Gastrocnemius medialis (tissue), 4 donors: ENCODE measurements at regions not wholly inside any gene's neighbourhood (a gene's known extent, or its start where the extent isn't known, plus 50 kb on each side); places are given as distances from the start of the nearest gene placed in this dataset.

Source experiments
- ATAC-seq, 2 donors: fragments of 150-250 bp; one replicate each; pipeline ENCODE4 v1.9.1; 2016
- DNase-seq, 2 donors: peaks; one replicate each; pipeline ENCODE4 v3.0.0-alpha.2; 2019
- H3K27ac ChIP-seq, 4 donors: fragments of 200-600 bp; sonication (generic); 1 replicate in 1 of 4; 2 replicates in 3 of 4; pipeline ENCODE4 v1.5.1; 2016 to 2018; ENCODE audit warnings: mild to moderate bottlenecking in 2 of 4, moderate library complexity in 1 of 4
- H3K27me3 ChIP-seq, 3 donors: fragments of 200-600 bp; sonication (generic) in 2 of 3; 1 replicate in 1 of 3; 2 replicates in 2 of 3; pipeline versions ENCODE4 v1.5.1 to v1.6.0; 2016 to 2019; ENCODE audit warnings: mild to moderate bottlenecking in 1 of 3, moderate library complexity in 1 of 3
- H3K36me3 ChIP-seq, 2 donors: fragments of 200-600 bp; sonication (generic) in 1 of 2; one replicate each; pipeline ENCODE4 v1.5.1; 2017 to 2018
- H3K4me1 ChIP-seq, 2 donors: fragments of 200-600 bp; sonication (generic) in 1 of 2; one replicate each; pipeline ENCODE4 v1.5.1; 2016 to 2017; ENCODE audit warnings: mild to moderate bottlenecking in 2 of 2
- H3K4me3 ChIP-seq, 4 donors: fragments of 200-600 bp; sonication (generic) in 3 of 4; 1 replicate in 1 of 4; 2 replicates in 3 of 4; pipeline ENCODE4 v1.5.1; 2016 to 2019; ENCODE audit warnings: mild to moderate bottlenecking in 2 of 4
- H3K9me3 ChIP-seq, 3 donors: fragments of 200-600 bp; sonication (generic) in 2 of 3; 1 replicate in 1 of 3; 2 replicates in 2 of 3; pipeline ENCODE4 v1.5.1; 2016 to 2019
- POLR2A ChIP-seq, 2 donors: fragments of 450-650 bp; IDR thresholded peaks; one replicate each; pipeline ENCODE4 v1.6.1; 2017; ENCODE audit warnings: antibody characterized with exemption in 2 of 2, mild to moderate bottlenecking in 2 of 2, moderate library complexity in 2 of 2
- in situ Hi-C, 4 donors: fragments of 200-750 bp; cut with MboI; loops; one replicate each; pipeline versions ENCODE4 v1.15.0 to v1.8.0; 2017; ENCODE audit warnings: low sequenced_read_pairs in 4 of 4
- intact Hi-C: fragments of 100-400 bp; cut with DNase I; formaldehyde crosslinking; loops from one replicate; pipeline ENCODE4 v1.15.1; 2023; ENCODE audit warnings: low total_unique reads
- TF ChIP-seq, protein P1 (sequence below), 5 experiments: fragments of 450-650 bp in 3 of 5; fragments of 200-600 bp in 2 of 5; sonication (generic) in 2 of 5; IDR thresholded peaks in 4 of 5; conservative IDR thresholded peaks in 1 of 5; 1 replicate in 4 of 5; 2 replicates in 1 of 5; pipeline ENCODE4 v1.5.1; 2016 to 2019; ENCODE audit warnings: antibody characterized with exemption in 5 of 5, mild to moderate bottlenecking in 3 of 5, moderate library complexity in 3 of 5

DNA sequence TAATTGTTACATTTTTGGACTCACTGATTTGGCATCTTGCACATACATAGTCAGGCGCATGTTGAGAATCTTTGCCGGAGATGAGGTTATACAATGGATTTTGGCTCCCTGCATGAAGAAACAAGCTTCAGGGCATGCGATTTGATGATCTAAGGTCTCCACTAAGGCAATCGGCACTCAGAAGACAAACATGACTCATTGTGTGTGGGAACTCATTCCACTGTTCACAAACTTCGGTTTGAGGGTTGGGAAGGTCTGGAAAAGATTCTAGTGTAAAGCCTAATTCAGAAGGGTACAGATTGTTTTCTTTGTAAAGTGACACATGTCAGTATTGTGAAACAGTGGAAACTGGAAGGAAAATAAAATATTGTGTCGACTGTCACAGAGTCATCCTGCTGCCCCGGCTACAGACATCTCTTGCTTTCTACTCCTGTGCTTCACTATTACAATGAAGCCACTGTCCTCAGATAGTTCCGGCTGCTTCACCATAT lies 192.6 kb upstream of the HMGA2 start:
- peak; percentile 83 to 94 for ATAC-seq
- peak; percentile 23 to 25 for DNase-seq
- Histone ChIP-seq H3K4me1 (no peaks in the 10 kb centered on the region), H3K27me3 (no peaks in the 10 kb centered on the region), H3K36me3 (no peaks in the 10 kb centered on the region), H3K9me3 (no peaks in the 10 kb centered on the region), H3K27ac (peak overlapping the region; percentile 29 to 55 (median 44)), H3K4me3 (no peak overlapping the region)
- intact Hi-C loops: no loop called here
- in situ Hi-C loops: no loop called here
- TF ChIP-seq POLR2A (IDR thresholded peaks at IDR 0.05): peak; percentile 24 to 50
- TF ChIP-seq, protein P1, sequence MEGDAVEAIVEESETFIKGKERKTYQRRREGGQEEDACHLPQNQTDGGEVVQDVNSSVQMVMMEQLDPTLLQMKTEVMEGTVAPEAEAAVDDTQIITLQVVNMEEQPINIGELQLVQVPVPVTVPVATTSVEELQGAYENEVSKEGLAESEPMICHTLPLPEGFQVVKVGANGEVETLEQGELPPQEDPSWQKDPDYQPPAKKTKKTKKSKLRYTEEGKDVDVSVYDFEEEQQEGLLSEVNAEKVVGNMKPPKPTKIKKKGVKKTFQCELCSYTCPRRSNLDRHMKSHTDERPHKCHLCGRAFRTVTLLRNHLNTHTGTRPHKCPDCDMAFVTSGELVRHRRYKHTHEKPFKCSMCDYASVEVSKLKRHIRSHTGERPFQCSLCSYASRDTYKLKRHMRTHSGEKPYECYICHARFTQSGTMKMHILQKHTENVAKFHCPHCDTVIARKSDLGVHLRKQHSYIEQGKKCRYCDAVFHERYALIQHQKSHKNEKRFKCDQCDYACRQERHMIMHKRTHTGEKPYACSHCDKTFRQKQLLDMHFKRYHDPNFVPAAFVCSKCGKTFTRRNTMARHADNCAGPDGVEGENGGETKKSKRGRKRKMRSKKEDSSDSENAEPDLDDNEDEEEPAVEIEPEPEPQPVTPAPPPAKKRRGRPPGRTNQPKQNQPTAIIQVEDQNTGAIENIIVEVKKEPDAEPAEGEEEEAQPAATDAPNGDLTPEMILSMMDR (IDR thresholded peaks at IDR 0.05 in 4 of 5, conservative IDR thresholded peaks at IDR 0.05 in 1 of 5): no peak

- no peaks in the 10 kb centered on the region for H3K27me3 ChIP-seq
- H3K4me3 ChIP-seq: no peak overlapping the region
- no peak for DNase-seq
- intact Hi-C loops: no loop called here
- ATAC-seq: no peak
- TF ChIP-seq POLR2A (IDR thresholded peaks at IDR 0.05): no peak
- TF ChIP-seq, protein P1 (IDR thresholded peaks at IDR 0.05 in 4 of 5, conservative IDR thresholded peaks at IDR 0.05 in 1 of 5): no peak
- no peaks in the 10 kb centered on the region for H3K36me3 ChIP-seq
- no peaks in the 10 kb centered on the region for H3K4me1 ChIP-seq
- no peaks in the 10 kb centered on the region for H3K9me3 ChIP-seq
- H3K27ac ChIP-seq: peak overlapping the region; percentile 29 to 55 (median 44)
- in situ Hi-C loops: no loop called here
Measured at GRCh38 chr12:65632131-65632855, 192.0 kb upstream of the HMGA2 start.

- DNase-seq: no peak
- no peak for ATAC-seq
- no peaks in the 10 kb centered on the region for H3K36me3 ChIP-seq
- TF ChIP-seq, protein P1 (IDR thresholded peaks at IDR 0.05 in 4 of 5, conservative IDR thresholded peaks at IDR 0.05 in 1 of 5): no peak
- no peaks in the 10 kb centered on the region for H3K9me3 ChIP-seq
- intact Hi-C loops: no loop called here
- H3K4me1 ChIP-seq: no peaks in the 10 kb centered on the region
- H3K27ac ChIP-seq: no peak overlapping the region
- no peaks in the 10 kb centered on the region for H3K27me3 ChIP-seq
- H3K4me3 ChIP-seq: no peak overlapping the region
- in situ Hi-C loops: no loop called here
Measured at GRCh38 chr12:65634061-65634460, 190.2 kb upstream of the HMGA2 start.

- in situ Hi-C loops: no loop called here
Measured at GRCh38 chr12:65634626-65635331, 189.5 kb upstream of the HMGA2 start.

More at GRCh38 chr12:65634626-65635331, 189.5 kb upstream of the HMGA2 start:
- intact Hi-C loops: no loop called here
- no peaks in the 10 kb centered on the region for H3K27me3 ChIP-seq
- no peaks in the 10 kb centered on the region for H3K9me3 ChIP-seq
- H3K4me1 ChIP-seq: no peaks in the 10 kb centered on the region
- H3K4me3 ChIP-seq: no peak overlapping the region
- TF ChIP-seq, protein P1 (IDR thresholded peaks at IDR 0.05 in 4 of 5, conservative IDR thresholded peaks at IDR 0.05 in 1 of 5): no peak
- no peak for TF ChIP-seq POLR2A (IDR thresholded peaks at IDR 0.05)
- no peak for ATAC-seq
- H3K36me3 ChIP-seq: no peaks in the 10 kb centered on the region
- H3K27ac ChIP-seq: no peak overlapping the region
- DNase-seq: no peak
